Gastrocnemius medialis (tissue), 4 donors: ENCODE measurements at regions not wholly inside any gene's neighbourhood (a gene's known extent, or its start where the extent isn't known, plus 50 kb on each side); places are given as distances from the start of the nearest gene placed in this dataset.

ENCODE experiments used
- ATAC-seq, 2 donors: fragments of 150-250 bp; one replicate each; pipeline ENCODE4 v1.9.1; 2016
- DNase-seq, 2 donors: peaks; one replicate each; pipeline ENCODE4 v3.0.0-alpha.2; 2019
- H3K27ac ChIP-seq, 4 donors: fragments of 200-600 bp; sonication (generic); 1 replicate in 1 of 4; 2 replicates in 3 of 4; pipeline ENCODE4 v1.5.1; 2016 to 2018; ENCODE audit warnings: mild to moderate bottlenecking in 2 of 4, moderate library complexity in 1 of 4
- H3K27me3 ChIP-seq, 3 donors: fragments of 200-600 bp; sonication (generic) in 2 of 3; 1 replicate in 1 of 3; 2 replicates in 2 of 3; pipeline versions ENCODE4 v1.5.1 to v1.6.0; 2016 to 2019; ENCODE audit warnings: mild to moderate bottlenecking in 1 of 3, moderate library complexity in 1 of 3
- H3K36me3 ChIP-seq, 2 donors: fragments of 200-600 bp; sonication (generic) in 1 of 2; one replicate each; pipeline ENCODE4 v1.5.1; 2017 to 2018
- H3K4me1 ChIP-seq, 2 donors: fragments of 200-600 bp; sonication (generic) in 1 of 2; one replicate each; pipeline ENCODE4 v1.5.1; 2016 to 2017; ENCODE audit warnings: mild to moderate bottlenecking in 2 of 2
- H3K4me3 ChIP-seq, 4 donors: fragments of 200-600 bp; sonication (generic) in 3 of 4; 1 replicate in 1 of 4; 2 replicates in 3 of 4; pipeline ENCODE4 v1.5.1; 2016 to 2019; ENCODE audit warnings: mild to moderate bottlenecking in 2 of 4
- H3K9me3 ChIP-seq, 3 donors: fragments of 200-600 bp; sonication (generic) in 2 of 3; 1 replicate in 1 of 3; 2 replicates in 2 of 3; pipeline ENCODE4 v1.5.1; 2016 to 2019
- CTCF ChIP-seq, 5 experiments: fragments of 450-650 bp in 3 of 5; fragments of 200-600 bp in 2 of 5; sonication (generic) in 2 of 5; IDR thresholded peaks in 4 of 5; conservative IDR thresholded peaks in 1 of 5; 1 replicate in 4 of 5; 2 replicates in 1 of 5; pipeline ENCODE4 v1.5.1; 2016 to 2019; ENCODE audit warnings: antibody characterized with exemption in 5 of 5, mild to moderate bottlenecking in 3 of 5, moderate library complexity in 3 of 5
- POLR2A ChIP-seq, 2 donors: fragments of 450-650 bp; IDR thresholded peaks; one replicate each; pipeline ENCODE4 v1.6.1; 2017; ENCODE audit warnings: antibody characterized with exemption in 2 of 2, mild to moderate bottlenecking in 2 of 2, moderate library complexity in 2 of 2
- in situ Hi-C, 4 donors: fragments of 200-750 bp; cut with MboI; loops; one replicate each; pipeline versions ENCODE4 v1.15.0 to v1.8.0; 2017; ENCODE audit warnings: low sequenced_read_pairs in 4 of 4
- intact Hi-C: fragments of 100-400 bp; cut with DNase I; formaldehyde crosslinking; loops from one replicate; pipeline ENCODE4 v1.15.1; 2023; ENCODE audit warnings: low total_unique reads

GRCh38 chr6:104579310-104579863, 280.3 kb downstream of the HACE1 start:
- intact Hi-C loops = no loop called here
- DNase-seq (no peak), ATAC-seq (no peak)
- H3K27ac ChIP-seq = no peak overlapping the region
- H3K27me3 ChIP-seq = no peaks in the 10 kb centered on the region
- H3K4me3 ChIP-seq = no peak overlapping the region
- H3K9me3 ChIP-seq = no peaks in the 10 kb centered on the region
- no peaks in the 10 kb centered on the region for H3K36me3 ChIP-seq
- in situ Hi-C loops = no loop called here
- H3K4me1 ChIP-seq = no peaks in the 10 kb centered on the region
- TF ChIP-seq CTCF (IDR thresholded peaks at IDR 0.05 in 4 of 5, conservative IDR thresholded peaks at IDR 0.05 in 1 of 5) (no peak), POLR2A (IDR thresholded peaks at IDR 0.05) (no peak)

GRCh38 chr6:104575536-104575935, 284.2 kb downstream of the HACE1 start:
- DNase-seq = no peak
- Histone ChIP-seq H3K27me3 (no peaks in the 10 kb centered on the region), H3K4me3 (no peak overlapping the region), H3K4me1 (no peaks in the 10 kb centered on the region), H3K36me3 (no peaks in the 10 kb centered on the region), H3K9me3 (no peaks in the 10 kb centered on the region), H3K27ac (no peak overlapping the region)
- TF ChIP-seq POLR2A (IDR thresholded peaks at IDR 0.05) = no peak
- TF ChIP-seq CTCF (IDR thresholded peaks at IDR 0.05 in 4 of 5, conservative IDR thresholded peaks at IDR 0.05 in 1 of 5) = no peak
- ATAC-seq = no peak
- intact Hi-C loops (no loop called here), in situ Hi-C loops (no loop called here)

GRCh38 chr6:104574135-104574750, 285.5 kb downstream of the HACE1 start:
- no peak for DNase-seq

GRCh38 chr6:104573350-104573749, 286.4 kb downstream of the HACE1 start:
- Histone ChIP-seq H3K27me3 (no peaks in the 10 kb centered on the region), H3K4me3 (no peak overlapping the region), H3K36me3 (no peaks in the 10 kb centered on the region), H3K4me1 (no peaks in the 10 kb centered on the region), H3K9me3 (no peaks in the 10 kb centered on the region), H3K27ac (peak overlapping the region in 1 of 4 donors; percentile 47)
- in situ Hi-C loops = no loop called here
- no peak for TF ChIP-seq POLR2A (IDR thresholded peaks at IDR 0.05)
- no peak for TF ChIP-seq CTCF (IDR thresholded peaks at IDR 0.05 in 4 of 5, conservative IDR thresholded peaks at IDR 0.05 in 1 of 5)
- no peak for ATAC-seq
- intact Hi-C loops = no loop called here
- DNase-seq = no peak

More at GRCh38 chr6:104574135-104574750, 285.5 kb downstream of the HACE1 start:
- H3K36me3 ChIP-seq = no peaks in the 10 kb centered on the region
- no peaks in the 10 kb centered on the region for H3K27me3 ChIP-seq
- in situ Hi-C loops (no loop called here), intact Hi-C loops (no loop called here)
- no peak for TF ChIP-seq CTCF (IDR thresholded peaks at IDR 0.05 in 4 of 5, conservative IDR thresholded peaks at IDR 0.05 in 1 of 5)
- H3K4me1 ChIP-seq = no peaks in the 10 kb centered on the region
- no peak overlapping the region for H3K4me3 ChIP-seq
- H3K9me3 ChIP-seq = no peaks in the 10 kb centered on the region
- no peak for ATAC-seq
- H3K27ac ChIP-seq = no peak overlapping the region

GRCh38 chr6:104572901-104573300, 286.8 kb downstream of the HACE1 start:
- H3K27me3 ChIP-seq = no peaks in the 10 kb centered on the region
- intact Hi-C loops = no loop called here
- TF ChIP-seq CTCF (IDR thresholded peaks at IDR 0.05 in 4 of 5, conservative IDR thresholded peaks at IDR 0.05 in 1 of 5) (no peak), POLR2A (IDR thresholded peaks at IDR 0.05) (no peak)
- peak overlapping the region in 1 of 4 donors; percentile 47 for H3K27ac ChIP-seq
- in situ Hi-C loops = no loop called here
- no peaks in the 10 kb centered on the region for H3K36me3 ChIP-seq
- no peak overlapping the region for H3K4me3 ChIP-seq
- H3K9me3 ChIP-seq = no peaks in the 10 kb centered on the region
- ATAC-seq (peak in 1 of 2 donors; percentile 51), DNase-seq (no peak)
- no peaks in the 10 kb centered on the region for H3K4me1 ChIP-seq
